ENCODE measurements at regions not wholly inside any gene's neighbourhood (a gene's known extent, or its start where the extent isn't known, plus 50 kb on each side); places are given as distances from the start of the nearest gene placed in this dataset.

GRCh38 chr4:159503236-159504008 is 400.5 kb downstream of the RAPGEF2 start:
- no peak for DNase-seq

- DNase-seq, result no peak
These were observed 401.8 kb downstream of the RAPGEF2 start for GRCh38 chr4:159504684-159505083.

DNA sequence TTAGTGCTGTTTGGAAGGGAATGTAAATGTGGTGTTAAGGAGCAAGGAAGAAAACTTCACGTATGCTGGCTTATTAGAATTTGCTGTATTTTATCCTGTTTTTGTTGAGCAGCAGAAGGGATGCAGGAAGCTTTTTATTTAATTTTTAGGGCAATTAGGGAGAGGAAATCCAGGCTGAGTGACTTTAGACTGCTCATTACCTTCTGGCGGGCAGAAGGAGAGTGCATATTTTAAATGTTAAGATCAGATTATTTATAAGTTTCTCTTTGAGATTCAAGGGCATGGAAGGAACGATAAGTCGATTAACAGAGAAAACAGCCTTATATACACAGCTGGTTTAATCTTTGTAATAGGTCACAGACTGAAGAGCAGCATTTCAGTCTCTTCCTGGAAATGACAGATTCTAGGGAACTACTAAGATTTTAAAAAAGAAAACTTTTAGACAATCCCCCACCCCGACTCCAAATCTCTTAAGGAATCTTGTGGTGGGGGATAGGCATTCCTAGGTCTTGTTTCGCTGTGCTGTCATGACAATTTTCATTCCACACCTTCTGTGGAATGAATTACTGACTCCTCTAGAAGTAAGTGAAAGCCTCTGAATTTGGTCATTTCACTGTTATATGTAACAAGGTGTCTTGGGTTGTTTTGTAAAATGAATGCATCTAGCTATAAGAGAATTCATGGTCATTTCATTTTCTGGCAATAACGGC is 402.5 kb downstream of the RAPGEF2 start:
- DNase-seq, result no peak

DNA sequence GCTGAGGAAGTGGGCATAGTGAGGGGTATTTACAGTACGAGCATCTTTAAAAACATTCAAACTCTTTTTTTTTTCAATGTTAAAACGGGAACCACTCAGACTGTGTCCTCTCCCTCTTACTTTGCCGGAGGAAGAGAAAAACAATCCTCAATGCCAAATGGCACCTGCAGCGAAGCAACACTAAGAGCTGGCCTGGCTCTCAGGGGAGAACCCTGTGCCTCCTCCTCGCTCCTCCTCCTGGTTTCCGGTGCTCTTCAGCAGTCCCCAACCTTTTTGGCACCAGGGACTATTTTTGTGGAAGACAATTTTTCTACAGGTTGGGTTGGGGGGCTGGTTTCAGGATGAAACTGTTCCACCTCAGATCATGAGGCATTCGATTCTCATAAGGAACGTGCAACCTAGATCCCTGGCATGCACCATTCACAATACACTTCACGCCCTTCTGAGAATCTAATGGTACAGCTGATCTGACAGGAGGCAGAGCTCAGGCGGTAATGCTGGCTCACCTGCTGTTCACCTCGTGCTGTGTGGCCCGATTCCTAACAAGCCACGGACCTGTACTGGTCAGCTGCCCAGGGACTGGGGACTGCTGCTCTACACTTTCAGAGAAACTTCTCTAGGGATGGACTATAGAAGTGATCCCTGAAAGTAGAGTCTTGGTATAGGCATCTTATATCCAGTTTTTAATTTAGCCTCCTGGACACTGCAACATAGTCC is 404.1 kb downstream of the RAPGEF2 start:
- DNase-seq, result no peak

DNA sequence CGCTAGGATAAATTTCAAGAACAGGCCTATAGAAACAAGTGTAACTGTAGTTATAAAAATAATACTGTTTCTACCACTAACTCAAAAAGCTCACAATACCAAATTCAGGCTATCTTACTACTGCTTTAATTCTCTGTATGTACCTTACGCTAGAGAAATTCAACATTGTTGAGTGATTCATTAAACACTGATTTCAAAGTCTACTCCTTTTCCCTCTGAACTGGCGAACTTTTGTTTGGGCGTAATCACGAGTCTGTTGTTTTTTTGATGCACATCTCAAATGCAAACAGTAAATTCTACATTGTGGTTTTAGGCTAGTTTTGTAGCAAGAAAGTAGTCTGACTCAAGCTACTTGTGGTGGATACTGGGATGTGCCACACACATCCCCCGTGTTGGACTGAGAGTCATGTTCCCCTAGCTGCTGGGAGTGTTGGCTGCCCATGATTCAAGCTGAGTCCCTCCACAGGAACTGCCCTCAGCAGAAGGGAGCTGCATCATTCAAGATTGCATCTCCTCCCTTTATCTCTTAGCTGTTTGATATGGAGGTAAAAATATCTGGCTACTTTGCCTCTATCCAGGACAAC is 406.1 kb downstream of the RAPGEF2 start:
- DNase-seq, result no peak

GRCh38 chr4:159512348-159512747 is 409.5 kb downstream of the RAPGEF2 start:
- no peak for DNase-seq

- no peak for DNase-seq
These were observed 412.6 kb downstream of the RAPGEF2 start for GRCh38 chr4:159515314-159516025.

- no peak for DNase-seq
These were observed 413.8 kb downstream of the RAPGEF2 start for GRCh38 chr4:159516556-159517140.

- no peak for DNase-seq
These were observed 417.2 kb downstream of the RAPGEF2 start for GRCh38 chr4:159520074-159520473.

- DNase-seq, result no peak
These were observed 423.3 kb downstream of the RAPGEF2 start for GRCh38 chr4:159526172-159526571.

- DNase-seq, result no peak
These were observed 431.8 kb downstream of the RAPGEF2 start for GRCh38 chr4:159534655-159535054.

DNA sequence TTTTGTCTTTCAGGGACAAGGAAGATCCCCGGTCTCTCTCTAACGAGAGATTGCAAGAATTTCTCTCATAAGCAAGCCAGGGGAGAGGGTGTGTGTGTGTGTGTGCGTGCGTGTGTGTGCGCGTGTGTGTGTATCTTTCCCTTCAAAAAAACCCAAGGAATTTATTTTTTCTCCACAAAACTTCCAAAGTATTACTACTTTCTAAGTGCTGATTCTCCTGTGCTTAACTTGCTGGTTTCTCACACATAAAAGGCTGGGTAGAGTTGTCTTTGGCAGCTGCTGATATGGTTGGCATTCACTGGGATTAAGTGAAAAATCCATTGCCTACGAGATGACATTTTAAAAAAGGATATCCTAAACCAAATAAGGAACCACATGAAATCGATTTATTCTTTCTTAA is 435.7 kb downstream of the RAPGEF2 start:
- no peak for DNase-seq

- DNase-seq, result no peak
These were observed 437.2 kb downstream of the RAPGEF2 start for GRCh38 chr4:159540038-159540437.

DNA sequence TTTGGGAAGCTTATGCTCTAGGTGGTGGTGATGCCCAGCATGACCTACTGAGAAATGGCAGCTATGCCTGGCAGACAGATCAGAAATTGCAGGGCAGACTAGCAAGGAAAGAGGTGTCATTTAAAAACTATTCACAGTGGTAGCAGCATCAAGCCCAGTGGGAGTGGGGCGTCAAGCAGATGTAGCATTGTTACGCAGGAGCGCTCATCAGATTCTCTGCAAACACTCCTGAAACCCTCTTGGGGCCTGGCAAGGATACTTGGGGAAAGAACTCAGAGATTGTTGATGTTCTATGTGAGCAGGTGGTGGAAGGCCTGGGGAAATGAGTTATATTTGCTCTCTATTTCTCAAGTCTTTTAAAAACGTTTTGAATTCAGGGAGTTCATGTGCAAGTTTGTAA is 437.6 kb downstream of the RAPGEF2 start:
- no peak for DNase-seq

GRCh38 chr4:159541143-159541542 is 438.3 kb downstream of the RAPGEF2 start:
- no peak for DNase-seq

DNA sequence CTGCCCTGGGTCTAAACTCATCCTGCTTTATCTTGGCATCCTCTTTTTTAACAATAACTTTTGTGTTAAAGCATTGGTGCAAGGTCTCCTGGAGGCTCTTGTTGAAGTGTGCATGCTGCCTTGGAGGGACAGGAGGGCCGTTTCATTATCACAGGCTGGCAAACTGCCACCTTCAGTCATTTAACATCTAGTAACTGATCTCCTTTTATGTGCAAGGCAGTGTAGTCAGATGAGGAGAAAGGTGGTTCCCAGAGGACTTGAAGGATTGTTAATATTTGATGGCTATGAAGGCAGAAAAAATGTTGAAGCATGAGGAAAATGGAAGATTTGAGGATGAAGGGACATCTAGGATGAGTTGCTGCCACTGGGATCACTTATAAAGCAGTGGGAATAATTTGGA is 439.4 kb downstream of the RAPGEF2 start:
- no peak for DNase-seq

DNA sequence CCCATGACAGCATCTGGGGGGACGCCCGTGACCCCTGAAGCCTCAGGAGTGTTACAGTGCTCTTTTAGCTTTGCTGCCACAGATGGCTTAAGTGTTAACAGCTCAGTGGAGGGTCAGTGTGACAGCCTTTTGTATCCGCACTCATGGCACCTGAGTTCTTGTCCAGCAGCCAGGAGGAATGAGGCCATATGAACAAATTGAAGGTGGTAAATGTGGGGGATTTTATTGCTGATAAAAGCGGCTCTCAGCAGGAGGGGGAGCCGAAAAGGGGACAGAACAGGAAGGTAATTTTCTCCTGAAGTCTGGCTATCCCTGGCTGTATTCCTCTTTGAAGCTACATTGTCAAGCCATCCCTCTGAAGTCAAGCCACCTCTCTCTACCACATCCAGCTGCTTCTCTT is 441.0 kb downstream of the RAPGEF2 start:
- DNase-seq, result no peak

- no peak for DNase-seq
These were observed 442.7 kb downstream of the RAPGEF2 start for GRCh38 chr4:159545556-159545955.

DNA sequence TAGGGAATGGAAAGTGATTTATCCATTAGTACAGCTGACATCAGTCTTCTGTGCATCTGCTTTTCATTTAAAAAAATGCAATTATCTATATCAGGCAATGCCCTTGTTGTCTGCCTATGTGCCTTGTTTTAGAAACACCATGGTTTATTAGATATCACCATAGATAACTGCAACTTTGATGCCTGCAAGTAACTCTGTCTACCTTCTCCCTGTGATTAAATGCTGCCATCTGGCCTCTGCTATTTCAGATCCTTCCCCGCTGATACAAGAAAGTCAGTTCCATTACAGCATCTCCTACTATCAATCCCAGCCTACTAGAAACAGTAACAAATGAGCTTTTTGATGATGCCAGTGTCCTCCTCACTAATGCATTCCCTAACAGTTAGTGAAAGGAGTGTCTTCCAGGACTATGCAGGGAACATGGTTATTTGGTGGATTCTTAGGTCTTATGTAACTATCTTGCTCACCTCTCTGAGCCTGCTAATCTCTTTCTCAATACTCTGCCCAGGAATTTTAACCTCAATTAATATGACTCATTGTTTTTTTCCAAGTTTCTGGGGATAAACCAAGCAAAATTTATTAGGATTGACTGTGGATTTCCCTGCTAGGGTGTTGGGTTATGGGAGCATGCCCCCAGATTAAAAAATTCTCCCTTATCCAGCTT is 444.9 kb downstream of the RAPGEF2 start:
- no peak for DNase-seq

GRCh38 chr4:159549098-159549518 is 446.2 kb downstream of the RAPGEF2 start:
- no peak for DNase-seq

GRCh38 chr4:159551281-159551680 is 448.4 kb downstream of the RAPGEF2 start:
- DNase-seq, result no peak
